ENCODE measurements at regions not wholly inside any gene's neighbourhood (a gene's known extent, or its start where the extent isn't known, plus 50 kb on each side); places are given as distances from the start of the nearest gene placed in this dataset.

- TF ChIP-seq POLR2A (IDR thresholded peaks at IDR 0.05) = no peak
- TF ChIP-seq CTCF (IDR thresholded peaks at IDR 0.05) = no peak
- TF ChIP-seq EP300 (IDR thresholded peaks at IDR 0.05) = no peak
These were observed 91.1 kb upstream of the B3GAT1 start for GRCh38 chr11:134503100-134503499.
